IPS-15b (cell line): ENCODE measurements at regions not wholly inside any gene's neighbourhood (a gene's known extent, or its start where the extent isn't known, plus 50 kb on each side); places are given as distances from the start of the nearest gene placed in this dataset.

Source experiments
- H3K27me3 ChIP-seq: one replicate; pipeline ENCODE4 v1.6.1; 2013; ENCODE audit warnings: low read length; ENCODE audit not compliant: control insufficient read depth, insufficient read depth
- H3K36me3 ChIP-seq: one replicate; pipeline ENCODE4 v1.6.1; 2013; ENCODE audit warnings: low read length; ENCODE audit not compliant: control insufficient read depth, insufficient read depth
- H3K4me1 ChIP-seq: one replicate; pipeline ENCODE4 v1.6.1; 2013; ENCODE audit warnings: mild to moderate bottlenecking, low read length; ENCODE audit not compliant: control insufficient read depth, insufficient read depth
- H3K4me3 ChIP-seq: one replicate; pipeline ENCODE4 v1.5.1; 2013; ENCODE audit warnings: low read depth, low read length
- H3K9ac ChIP-seq: one replicate; pipeline ENCODE4 v1.6.1; 2013; ENCODE audit warnings: low read depth, mild to moderate bottlenecking, low read length
- H3K9me3 ChIP-seq: one replicate; pipeline ENCODE4 v1.6.1; 2013; ENCODE audit warnings: mild to moderate bottlenecking, low read length; ENCODE audit not compliant: control insufficient read depth, insufficient read depth

DNA sequence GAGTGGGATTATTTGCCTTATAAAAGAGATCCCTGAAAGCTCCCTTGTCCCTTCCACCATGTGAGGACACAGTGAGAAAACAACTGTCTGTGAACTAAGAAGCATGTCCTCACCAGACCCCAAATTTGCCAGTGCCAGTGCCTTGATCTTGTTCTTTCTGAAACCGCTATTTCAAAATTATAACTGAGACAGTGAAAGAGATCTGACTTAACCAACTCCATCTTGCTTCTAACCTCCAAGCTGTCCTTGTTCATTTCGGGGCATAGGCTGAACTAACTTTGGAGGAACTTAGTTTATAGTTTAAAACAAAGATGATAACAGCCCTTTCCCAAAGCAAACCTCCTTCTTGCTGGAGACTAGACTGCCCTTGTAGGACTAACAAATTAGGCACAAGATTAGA is 563.9 kb downstream of the ADCYAP1 start:
- no peak overlapping the region for H3K9ac ChIP-seq
- H3K4me1 ChIP-seq, result no peaks in the 10 kb centered on the region
- H3K27me3 ChIP-seq, result no peaks in the 10 kb centered on the region
- no peaks in the 10 kb centered on the region for H3K9me3 ChIP-seq
- no peaks in the 10 kb centered on the region for H3K36me3 ChIP-seq
- no peak overlapping the region for H3K4me3 ChIP-seq

DNA sequence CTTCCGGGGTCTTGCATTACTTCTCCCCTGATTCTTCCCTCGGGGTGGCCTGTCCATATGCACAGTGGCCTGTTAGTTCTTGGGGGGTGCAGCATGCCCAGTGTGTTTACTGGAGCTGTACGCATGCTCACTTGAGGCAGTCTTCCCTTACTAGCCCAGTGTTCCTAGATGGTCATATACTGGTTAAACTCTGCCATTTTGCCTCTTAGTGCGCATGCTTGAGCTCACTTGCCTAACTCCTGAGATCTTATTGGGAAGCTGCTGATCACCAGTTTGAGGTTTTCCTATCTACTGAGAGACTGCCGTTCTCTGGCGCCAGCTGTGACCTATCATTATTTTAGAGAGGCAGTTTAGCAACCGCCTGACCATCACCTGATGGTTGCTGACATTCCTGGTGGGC is 571.2 kb downstream of the ADCYAP1 start:
- H3K4me3 ChIP-seq, result no peak overlapping the region
- no peak overlapping the region for H3K9ac ChIP-seq
- no peaks in the 10 kb centered on the region for H3K9me3 ChIP-seq
- no peaks in the 10 kb centered on the region for H3K36me3 ChIP-seq
- H3K27me3 ChIP-seq, result no peaks in the 10 kb centered on the region
- no peaks in the 10 kb centered on the region for H3K4me1 ChIP-seq

DNA sequence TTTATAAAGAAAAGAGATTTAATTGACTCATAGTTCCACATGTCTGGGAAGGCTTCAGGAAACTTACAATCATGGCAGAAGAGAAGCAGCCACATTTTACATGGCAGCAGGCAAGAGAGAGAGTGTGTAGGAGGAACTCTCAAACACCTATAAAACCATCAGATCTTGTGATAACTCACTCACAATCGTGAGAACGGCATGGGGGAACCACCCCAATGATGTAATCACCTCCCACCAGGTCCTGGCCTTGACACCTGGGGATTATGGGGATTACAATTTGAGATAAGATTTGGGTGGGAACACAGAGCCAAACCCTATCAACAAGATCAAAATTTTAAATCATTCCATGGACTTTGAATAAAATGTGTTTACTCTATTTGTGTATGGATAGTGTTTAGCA is 575.6 kb downstream of the ADCYAP1 start:
- Histone ChIP-seq H3K4me1 (no peaks in the 10 kb centered on the region), H3K27me3 (no peaks in the 10 kb centered on the region), H3K9ac (no peak overlapping the region), H3K36me3 (no peaks in the 10 kb centered on the region), H3K9me3 (no peaks in the 10 kb centered on the region), H3K4me3 (no peak overlapping the region)

DNA sequence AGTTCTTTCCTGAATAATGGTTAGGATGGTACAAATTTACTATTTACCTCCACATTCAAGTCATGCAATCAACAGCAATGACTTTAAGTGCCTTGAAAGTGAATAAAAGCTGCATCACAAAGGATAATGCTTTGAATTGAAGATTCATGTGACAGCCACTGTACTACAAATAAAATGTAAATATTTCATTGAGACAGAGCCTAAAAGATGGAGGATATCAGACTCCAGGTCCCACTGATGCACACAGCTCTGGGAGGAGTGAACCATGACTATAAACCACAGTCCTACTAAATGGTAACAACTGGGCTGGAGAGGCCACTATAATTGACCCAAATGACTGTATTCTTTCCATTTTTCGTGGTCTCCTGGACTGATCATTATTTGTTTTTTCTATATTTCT is 576.9 kb downstream of the ADCYAP1 start:
- Histone ChIP-seq H3K4me3 (no peak overlapping the region), H3K4me1 (no peaks in the 10 kb centered on the region), H3K36me3 (no peaks in the 10 kb centered on the region), H3K9me3 (no peaks in the 10 kb centered on the region), H3K9ac (no peak overlapping the region), H3K27me3 (no peaks in the 10 kb centered on the region)

DNA sequence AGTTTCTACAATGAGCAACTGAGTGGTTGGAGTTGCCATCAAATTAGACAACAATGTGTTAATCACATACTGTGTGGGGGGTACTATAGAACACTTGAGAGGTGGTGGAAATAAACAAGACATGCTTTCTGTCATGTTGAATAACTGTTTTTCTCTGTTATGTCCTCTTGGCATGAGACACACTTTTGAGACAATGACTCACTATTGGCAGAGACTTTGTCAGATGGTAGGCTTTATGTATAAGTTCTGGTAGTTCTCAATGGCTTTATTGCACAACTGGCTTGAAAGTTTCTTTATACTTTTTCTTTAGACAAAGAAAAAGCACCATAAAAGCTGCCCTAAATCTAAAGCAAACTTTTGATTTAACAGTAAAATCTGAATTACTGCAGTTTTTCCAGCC is 578.7 kb downstream of the ADCYAP1 start:
- Histone ChIP-seq H3K27me3 (no peaks in the 10 kb centered on the region), H3K4me3 (no peak overlapping the region), H3K9me3 (no peaks in the 10 kb centered on the region), H3K4me1 (no peaks in the 10 kb centered on the region), H3K36me3 (no peaks in the 10 kb centered on the region), H3K9ac (no peak overlapping the region)

DNA sequence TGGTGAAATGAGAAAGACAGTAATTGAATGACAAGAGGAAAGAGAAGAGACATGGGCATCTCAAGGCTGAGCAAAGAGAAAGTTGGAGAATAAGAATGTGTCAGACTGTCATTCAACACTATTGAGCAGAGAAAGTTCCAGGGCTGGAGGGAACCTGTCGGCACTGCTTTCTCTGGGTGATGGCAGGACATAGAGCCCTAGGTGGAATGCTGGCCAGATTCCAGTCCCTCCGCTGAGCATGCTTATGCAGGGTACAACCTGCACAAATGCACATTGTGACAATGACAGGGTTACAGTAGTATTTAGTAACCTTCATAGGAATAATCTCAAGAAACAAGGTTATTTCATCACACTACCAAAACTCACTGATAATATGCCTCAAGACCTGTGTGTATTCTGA is 582.8 kb downstream of the ADCYAP1 start:
- no peaks in the 10 kb centered on the region for H3K27me3 ChIP-seq
- no peak overlapping the region for H3K9ac ChIP-seq
- no peak overlapping the region for H3K4me3 ChIP-seq
- H3K4me1 ChIP-seq, result no peaks in the 10 kb centered on the region
- no peaks in the 10 kb centered on the region for H3K9me3 ChIP-seq
- no peaks in the 10 kb centered on the region for H3K36me3 ChIP-seq

DNA sequence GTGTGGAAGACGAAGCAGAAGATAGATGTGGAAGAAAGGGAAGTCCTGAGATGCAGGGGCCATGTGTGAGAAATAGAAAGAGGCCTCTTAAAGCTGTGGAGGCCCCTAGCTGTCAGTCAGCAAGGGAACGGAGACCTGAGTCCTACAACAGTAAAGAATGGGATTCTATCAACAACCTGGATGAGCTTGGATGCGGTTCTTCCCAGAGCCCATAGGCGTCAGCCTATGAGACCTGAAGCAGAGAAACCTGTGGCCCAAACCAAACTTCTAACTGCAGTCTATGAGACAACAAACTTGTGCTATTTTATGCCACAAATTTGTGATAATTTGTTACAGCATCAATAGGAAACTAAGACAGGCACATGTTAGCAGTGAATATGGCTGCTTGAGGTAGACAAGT is 583.7 kb downstream of the ADCYAP1 start:
- Histone ChIP-seq H3K4me1 (no peaks in the 10 kb centered on the region), H3K36me3 (no peaks in the 10 kb centered on the region), H3K4me3 (no peak overlapping the region), H3K9ac (no peak overlapping the region), H3K9me3 (no peaks in the 10 kb centered on the region), H3K27me3 (no peaks in the 10 kb centered on the region)

DNA sequence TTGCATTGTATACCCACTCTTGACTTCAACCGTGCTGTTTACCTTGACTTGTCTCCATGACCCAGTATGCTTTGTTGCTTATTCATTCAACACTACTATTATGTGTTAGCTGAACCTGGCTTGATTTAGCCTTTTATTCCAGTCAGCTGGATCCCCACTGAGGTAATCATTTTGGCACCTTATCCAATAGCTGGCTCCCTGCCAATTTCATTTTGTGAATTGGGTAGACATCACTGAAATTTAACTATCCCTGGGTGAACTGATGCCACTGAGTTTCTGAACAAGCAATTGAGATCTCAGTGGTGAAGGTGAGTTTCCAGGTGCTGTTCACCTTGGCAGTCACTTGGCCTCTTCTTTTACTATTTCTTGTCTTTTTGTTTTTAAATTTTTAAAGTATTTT is 584.3 kb downstream of the ADCYAP1 start:
- H3K36me3 ChIP-seq, result no peaks in the 10 kb centered on the region
- no peaks in the 10 kb centered on the region for H3K27me3 ChIP-seq
- no peaks in the 10 kb centered on the region for H3K9me3 ChIP-seq
- H3K4me3 ChIP-seq, result no peak overlapping the region
- no peak overlapping the region for H3K9ac ChIP-seq
- H3K4me1 ChIP-seq, result no peaks in the 10 kb centered on the region

DNA sequence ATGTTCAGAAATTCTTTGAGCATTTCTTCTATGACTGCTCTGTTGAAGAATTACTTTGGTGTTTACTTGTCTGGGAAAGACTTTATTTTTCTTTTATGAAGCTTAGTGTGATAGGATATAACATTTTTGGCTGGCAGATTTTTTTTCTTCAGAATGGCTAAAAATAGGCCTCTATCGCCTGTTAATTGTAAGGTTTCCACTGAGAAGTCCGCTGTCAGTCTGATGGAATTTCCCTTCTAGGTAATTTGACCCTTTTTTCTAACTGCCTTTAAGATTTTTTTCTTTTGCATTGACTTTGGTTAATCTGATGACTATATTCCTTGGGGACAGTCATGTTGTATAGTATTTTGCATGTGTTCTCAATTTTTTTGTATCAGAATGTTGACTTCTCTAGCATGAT is 590.7 kb downstream of the ADCYAP1 start:
- H3K9ac ChIP-seq, result no peak overlapping the region
- H3K27me3 ChIP-seq, result no peaks in the 10 kb centered on the region
- no peaks in the 10 kb centered on the region for H3K4me1 ChIP-seq
- no peak overlapping the region for H3K4me3 ChIP-seq
- no peaks in the 10 kb centered on the region for H3K9me3 ChIP-seq
- no peaks in the 10 kb centered on the region for H3K36me3 ChIP-seq

DNA sequence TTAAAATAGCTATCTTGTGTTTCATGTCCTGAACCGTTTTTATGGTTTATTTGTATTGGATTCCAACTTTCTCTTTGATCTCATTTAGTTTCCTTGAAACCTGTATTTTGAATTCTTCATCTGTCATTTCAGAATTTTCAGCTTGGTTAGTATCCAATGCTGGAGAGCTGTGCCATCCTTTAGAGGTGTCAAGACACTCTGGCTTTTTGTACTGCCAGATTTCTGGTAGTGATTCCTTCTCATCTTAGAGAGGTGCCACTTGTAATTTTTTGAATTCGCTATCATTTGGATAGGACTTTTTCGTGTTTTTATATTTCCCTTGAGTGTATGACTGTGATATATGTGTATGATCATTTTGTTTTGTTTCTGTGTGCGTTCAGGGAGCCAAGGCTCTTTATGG is 591.4 kb downstream of the ADCYAP1 start:
- H3K36me3 ChIP-seq, result no peaks in the 10 kb centered on the region
- H3K4me3 ChIP-seq, result no peak overlapping the region
- no peak overlapping the region for H3K9ac ChIP-seq
- no peaks in the 10 kb centered on the region for H3K4me1 ChIP-seq
- H3K9me3 ChIP-seq, result no peaks in the 10 kb centered on the region
- no peaks in the 10 kb centered on the region for H3K27me3 ChIP-seq

DNA sequence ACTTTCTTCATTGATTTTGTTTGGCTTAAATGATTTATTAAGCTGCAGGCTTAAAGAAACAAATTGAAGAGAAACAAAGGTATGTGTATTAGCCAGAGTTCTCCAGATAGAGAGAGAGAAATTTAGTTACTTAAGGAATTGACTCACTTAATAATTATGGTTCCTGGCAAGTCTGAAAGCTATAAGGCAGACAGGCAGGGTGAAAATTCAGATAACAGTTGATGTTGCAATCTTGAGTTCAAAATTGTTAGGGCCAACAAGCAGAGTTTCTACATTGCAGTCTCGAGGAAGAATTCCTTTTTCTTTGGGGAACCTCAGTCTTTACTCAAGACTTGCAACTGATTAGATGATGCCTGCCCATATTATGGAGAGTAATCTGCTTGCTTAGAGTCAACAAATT is 593.5 kb downstream of the ADCYAP1 start:
- no peak overlapping the region for H3K9ac ChIP-seq
- no peaks in the 10 kb centered on the region for H3K36me3 ChIP-seq
- H3K4me1 ChIP-seq, result no peaks in the 10 kb centered on the region
- no peaks in the 10 kb centered on the region for H3K9me3 ChIP-seq
- no peak overlapping the region for H3K4me3 ChIP-seq
- no peaks in the 10 kb centered on the region for H3K27me3 ChIP-seq

DNA sequence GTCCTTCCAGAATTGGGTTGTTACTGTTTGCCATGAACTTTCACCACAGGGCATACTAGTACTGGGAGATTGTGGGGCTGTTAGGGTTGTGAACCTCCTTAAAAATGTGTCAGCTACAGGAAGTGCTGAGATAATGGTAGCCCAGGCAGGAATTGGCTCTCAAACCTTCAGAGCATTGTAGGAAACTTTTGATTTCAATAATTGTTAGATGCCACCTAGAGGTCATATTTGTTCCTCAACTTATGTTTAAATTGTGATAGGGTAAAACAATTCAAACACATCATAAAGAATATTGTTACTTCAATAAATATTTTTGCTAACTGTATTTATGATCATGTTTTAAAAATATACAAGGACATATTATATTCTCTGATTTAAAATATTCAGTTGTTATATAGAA is 594.6 kb downstream of the ADCYAP1 start:
- Histone ChIP-seq H3K36me3 (no peaks in the 10 kb centered on the region), H3K9me3 (no peaks in the 10 kb centered on the region), H3K4me3 (no peak overlapping the region), H3K9ac (no peak overlapping the region), H3K27me3 (no peaks in the 10 kb centered on the region), H3K4me1 (no peaks in the 10 kb centered on the region)

DNA sequence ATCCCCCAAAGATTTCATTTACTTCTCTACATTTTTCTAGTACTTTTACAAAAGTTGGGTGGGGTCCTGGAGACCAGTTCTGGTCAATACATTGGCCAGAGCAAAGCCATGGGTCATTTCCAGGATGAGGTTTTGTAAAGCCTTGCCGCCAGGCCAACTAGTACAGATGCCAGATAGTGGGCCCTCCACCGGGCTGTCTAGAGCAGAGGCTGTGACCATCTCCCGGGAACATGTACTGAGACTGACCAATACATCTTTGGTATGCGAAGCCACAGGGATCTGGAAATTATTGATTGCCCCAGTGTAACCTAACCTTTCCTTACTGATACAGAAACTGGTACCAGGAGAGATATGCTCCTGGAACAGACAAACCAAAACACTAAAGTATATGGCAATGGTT is 599.2 kb downstream of the ADCYAP1 start:
- Histone ChIP-seq H3K36me3 (no peaks in the 10 kb centered on the region), H3K9ac (no peak overlapping the region), H3K4me3 (no peak overlapping the region), H3K4me1 (peaks cover 3% of the 10 kb centered on the region), H3K9me3 (no peaks in the 10 kb centered on the region), H3K27me3 (no peaks in the 10 kb centered on the region)
